Parathyroid adenoma (tissue), 2 donors: ENCODE measurements at regions not wholly inside any gene's neighbourhood (a gene's known extent, or its start where the extent isn't known, plus 50 kb on each side); places are given as distances from the start of the nearest gene placed in this dataset.

Source experiments
- H2AFZ ChIP-seq: fragments of 300-600 bp; sonication (generic); one replicate; pipeline ENCODE4 v1.7.0; 2017; ENCODE audit warnings: antibody characterized with exemption, mild to moderate bottlenecking
- H3K27ac ChIP-seq: fragments of 300-600 bp; sonication (generic); one replicate; pipeline ENCODE4 v1.7.0; 2017
- H3K27me3 ChIP-seq: fragments of 300-600 bp; sonication (generic); one replicate; pipeline ENCODE4 v1.7.0; 2017; ENCODE audit warnings: low read length; ENCODE audit not compliant: control insufficient read depth, insufficient read depth
- H3K36me3 ChIP-seq: fragments of 300-600 bp; sonication (generic); one replicate; pipeline ENCODE4 v1.7.0; 2017; ENCODE audit warnings: low read length; ENCODE audit not compliant: control insufficient read depth, insufficient read depth
- H3K4me1 ChIP-seq: fragments of 300-600 bp; sonication (generic); one replicate; pipeline ENCODE4 v1.7.0; 2017; ENCODE audit warnings: control low read depth
- H3K4me2 ChIP-seq: fragments of 300-600 bp; sonication (generic); one replicate; pipeline ENCODE4 v1.7.0; 2017; ENCODE audit warnings: low read length
- H3K4me3 ChIP-seq: fragments of 300-600 bp; sonication (generic); one replicate; pipeline ENCODE4 v1.7.0; 2017; ENCODE audit warnings: low read depth, low read length
- H3K79me2 ChIP-seq: fragments of 300-600 bp; sonication (generic); one replicate; pipeline ENCODE4 v1.7.0; 2017; ENCODE audit warnings: control low read depth
- H3K9ac ChIP-seq: fragments of 300-600 bp; sonication (generic); one replicate; pipeline ENCODE4 v1.7.0; 2017; ENCODE audit warnings: mild to moderate bottlenecking
- H3K9me3 ChIP-seq: fragments of 300-600 bp; sonication (generic); one replicate; pipeline ENCODE4 v1.7.0; 2017; ENCODE audit warnings: low read length; ENCODE audit not compliant: control insufficient read depth
- CTCF ChIP-seq: fragments of 300-600 bp; sonication (generic); IDR thresholded peaks from one replicate; pipeline ENCODE4 v1.7.0; 2017; ENCODE audit warnings: antibody characterized with exemption, mild to moderate bottlenecking
- donor health status: primary hyperparathyroidism.

GRCh38 chr17:71187145-71187878, 933.5 kb upstream of the SOX9 start:
- Histone ChIP-seq H3K79me2 (no peaks in the 10 kb centered on the region), H3K9me3 (no peaks in the 10 kb centered on the region), H3K9ac (no peak overlapping the region), H3K4me2 (no peak overlapping the region), H3K4me1 (no peaks in the 10 kb centered on the region), H2AFZ (no peak overlapping the region), H3K27ac (no peak overlapping the region), H3K4me3 (no peak overlapping the region), H3K27me3 (no peaks in the 10 kb centered on the region), H3K36me3 (no peaks in the 10 kb centered on the region)
- no peak for TF ChIP-seq CTCF

- Histone ChIP-seq H3K4me3 (no peak overlapping the region), H3K27me3 (no peaks in the 10 kb centered on the region), H3K27ac (no peak overlapping the region)
Measured at GRCh38 chr17:71188811-71189492, 931.9 kb upstream of the SOX9 start.

GRCh38 chr17:71189493-71189831, 931.4 kb upstream of the SOX9 start:
- H3K9ac ChIP-seq, result no peak overlapping the region
- no peaks in the 10 kb centered on the region for H3K4me1 ChIP-seq
- H2AFZ ChIP-seq, result no peak overlapping the region
- no peak overlapping the region for H3K27ac ChIP-seq
- H3K9me3 ChIP-seq, result no peaks in the 10 kb centered on the region
- H3K4me3 ChIP-seq, result no peak overlapping the region
- TF ChIP-seq CTCF, result no peak
- H3K4me2 ChIP-seq, result no peak overlapping the region
- H3K27me3 ChIP-seq, result no peaks in the 10 kb centered on the region
- H3K79me2 ChIP-seq, result no peaks in the 10 kb centered on the region
- no peaks in the 10 kb centered on the region for H3K36me3 ChIP-seq

More at GRCh38 chr17:71188811-71189492, 931.9 kb upstream of the SOX9 start:
- H3K79me2 ChIP-seq, result no peaks in the 10 kb centered on the region
- H3K36me3 ChIP-seq, result no peaks in the 10 kb centered on the region
- no peak overlapping the region for H2AFZ ChIP-seq
- H3K9me3 ChIP-seq, result no peaks in the 10 kb centered on the region
- no peak overlapping the region for H3K9ac ChIP-seq
- no peaks in the 10 kb centered on the region for H3K4me1 ChIP-seq
- no peak overlapping the region for H3K4me2 ChIP-seq
- no peak for TF ChIP-seq CTCF

GRCh38 chr17:71192039-71192555, 928.7 kb upstream of the SOX9 start:
- H3K9ac ChIP-seq, result no peak overlapping the region
- H3K36me3 ChIP-seq, result no peaks in the 10 kb centered on the region
- H3K27ac ChIP-seq, result no peak overlapping the region
- no peak overlapping the region for H2AFZ ChIP-seq
- H3K4me1 ChIP-seq, result no peaks in the 10 kb centered on the region
- no peaks in the 10 kb centered on the region for H3K9me3 ChIP-seq
- H3K4me3 ChIP-seq, result no peak overlapping the region
- no peaks in the 10 kb centered on the region for H3K79me2 ChIP-seq
- no peak overlapping the region for H3K4me2 ChIP-seq
- no peaks in the 10 kb centered on the region for H3K27me3 ChIP-seq
- no peak for TF ChIP-seq CTCF
